ENCODE measurements at regions not wholly inside any gene's neighbourhood (a gene's known extent, or its start where the extent isn't known, plus 50 kb on each side); places are given as distances from the start of the nearest gene placed in this dataset.
A peak's percentile ranks its signal among the peaks of the same experiment; 100 is the strongest.

GRCh38 chr16:72388007-72388406, 216.1 kb upstream of the PMFBP1 start:
- Mint-ChIP-seq H3K27me3 (ENCODE audit: insufficient read depth) (no peaks in the 10 kb centered on the region; the same call in 1 of the 2 replicates), H3K27ac (no peak overlapping the region), H3K4me3 (no peak overlapping the region), H3K36me3 (ENCODE audit: low read depth) (peaks cover 20% of the 10 kb centered on the region), H3K9me3 (peaks cover 11% of the 10 kb centered on the region; the same call in 1 of the 2 replicates), H3K4me1 (ENCODE audit: low read depth) (no peaks in the 10 kb centered on the region)
- TF ChIP-seq, protein P1, sequence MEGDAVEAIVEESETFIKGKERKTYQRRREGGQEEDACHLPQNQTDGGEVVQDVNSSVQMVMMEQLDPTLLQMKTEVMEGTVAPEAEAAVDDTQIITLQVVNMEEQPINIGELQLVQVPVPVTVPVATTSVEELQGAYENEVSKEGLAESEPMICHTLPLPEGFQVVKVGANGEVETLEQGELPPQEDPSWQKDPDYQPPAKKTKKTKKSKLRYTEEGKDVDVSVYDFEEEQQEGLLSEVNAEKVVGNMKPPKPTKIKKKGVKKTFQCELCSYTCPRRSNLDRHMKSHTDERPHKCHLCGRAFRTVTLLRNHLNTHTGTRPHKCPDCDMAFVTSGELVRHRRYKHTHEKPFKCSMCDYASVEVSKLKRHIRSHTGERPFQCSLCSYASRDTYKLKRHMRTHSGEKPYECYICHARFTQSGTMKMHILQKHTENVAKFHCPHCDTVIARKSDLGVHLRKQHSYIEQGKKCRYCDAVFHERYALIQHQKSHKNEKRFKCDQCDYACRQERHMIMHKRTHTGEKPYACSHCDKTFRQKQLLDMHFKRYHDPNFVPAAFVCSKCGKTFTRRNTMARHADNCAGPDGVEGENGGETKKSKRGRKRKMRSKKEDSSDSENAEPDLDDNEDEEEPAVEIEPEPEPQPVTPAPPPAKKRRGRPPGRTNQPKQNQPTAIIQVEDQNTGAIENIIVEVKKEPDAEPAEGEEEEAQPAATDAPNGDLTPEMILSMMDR (IDR thresholded peaks at IDR 0.05), result no peak
- DNase-seq, result no peak

DNA sequence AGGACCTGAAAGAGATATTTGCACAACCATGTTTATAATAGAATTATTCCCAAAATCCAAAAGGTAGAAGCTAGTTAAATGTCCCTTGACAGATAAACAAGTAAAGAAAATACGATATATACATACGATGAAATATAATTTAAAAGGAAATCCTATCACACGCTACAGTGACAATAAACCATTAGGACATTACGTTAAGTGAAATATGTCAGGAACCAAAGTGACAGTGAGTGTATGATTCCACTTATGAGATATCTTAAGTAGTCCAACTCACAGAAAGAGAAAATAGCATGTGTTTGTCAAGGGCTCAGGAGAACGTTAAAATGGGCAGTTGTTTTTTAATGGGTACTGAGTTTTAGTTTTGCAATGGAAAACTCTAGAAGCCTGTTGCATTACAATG, 212.7 kb upstream of the PMFBP1 start:
- DNase-seq, result no peak
- Mint-ChIP-seq H3K27ac (no peak overlapping the region), H3K27me3 (ENCODE audit: insufficient read depth) (no peaks in the 10 kb centered on the region; the same call in 1 of the 2 replicates), H3K4me3 (no peak overlapping the region), H3K4me1 (ENCODE audit: low read depth) (peaks cover 8% of the 10 kb centered on the region), H3K36me3 (ENCODE audit: low read depth) (peaks cover 27% of the 10 kb centered on the region), H3K9me3 (peaks cover 11% of the 10 kb centered on the region; the same call in 1 of the 2 replicates)
- TF ChIP-seq, protein P1 (IDR thresholded peaks at IDR 0.05), result no peak

DNA sequence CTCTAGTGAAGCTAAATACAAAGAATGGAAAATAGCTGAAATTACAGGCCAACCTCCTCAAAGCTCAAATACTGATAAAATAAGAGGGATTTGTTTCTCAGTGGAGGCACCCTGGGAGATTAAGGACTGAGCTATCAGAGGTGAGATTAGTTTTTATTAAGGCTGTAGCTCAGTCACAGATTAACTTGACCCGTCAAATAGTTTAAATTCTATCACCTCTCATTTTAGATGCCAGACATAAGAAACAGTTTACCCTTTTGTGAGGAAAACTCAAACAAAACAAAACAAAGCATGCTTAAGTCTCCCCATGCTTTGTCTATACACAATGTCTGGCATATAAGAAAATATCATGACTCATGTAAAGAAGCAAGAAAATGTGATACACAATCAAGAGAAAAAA, 208.3 kb upstream of the PMFBP1 start:
- TF ChIP-seq, protein P1 (IDR thresholded peaks at IDR 0.05), result no peak
- no peaks in the 10 kb centered on the region for H3K9me3 Mint-ChIP-seq
- DNase-seq, result no peak
- no peak overlapping the region for H3K27ac Mint-ChIP-seq
- H3K36me3 Mint-ChIP-seq (ENCODE audit: low read depth), result 0 out of 2 replicates have a peak, but pooled peaks cover 7% of the 10 kb centered on the region
- H3K4me1 Mint-ChIP-seq (ENCODE audit: low read depth), result peaks cover 8% of the 10 kb centered on the region
- H3K27me3 Mint-ChIP-seq (ENCODE audit: insufficient read depth), result no peaks in the 10 kb centered on the region
- no peak overlapping the region for H3K4me3 Mint-ChIP-seq

- TF ChIP-seq, protein P1 (IDR thresholded peaks at IDR 0.05), result no peak
- Mint-ChIP-seq H3K4me1 (ENCODE audit: low read depth) (peaks cover 17% of the 10 kb centered on the region), H3K36me3 (ENCODE audit: low read depth) (no peaks in the 10 kb centered on the region), H3K27me3 (ENCODE audit: insufficient read depth) (peaks cover 2% of the 10 kb centered on the region; the same call in 1 of the 2 replicates), H3K27ac (no peak overlapping the region), H3K4me3 (no peak overlapping the region), H3K9me3 (no peaks in the 10 kb centered on the region)
- no peak for DNase-seq
These were observed 201.2 kb upstream of the PMFBP1 start for GRCh38 chr16:72373201-72373600.

DNA sequence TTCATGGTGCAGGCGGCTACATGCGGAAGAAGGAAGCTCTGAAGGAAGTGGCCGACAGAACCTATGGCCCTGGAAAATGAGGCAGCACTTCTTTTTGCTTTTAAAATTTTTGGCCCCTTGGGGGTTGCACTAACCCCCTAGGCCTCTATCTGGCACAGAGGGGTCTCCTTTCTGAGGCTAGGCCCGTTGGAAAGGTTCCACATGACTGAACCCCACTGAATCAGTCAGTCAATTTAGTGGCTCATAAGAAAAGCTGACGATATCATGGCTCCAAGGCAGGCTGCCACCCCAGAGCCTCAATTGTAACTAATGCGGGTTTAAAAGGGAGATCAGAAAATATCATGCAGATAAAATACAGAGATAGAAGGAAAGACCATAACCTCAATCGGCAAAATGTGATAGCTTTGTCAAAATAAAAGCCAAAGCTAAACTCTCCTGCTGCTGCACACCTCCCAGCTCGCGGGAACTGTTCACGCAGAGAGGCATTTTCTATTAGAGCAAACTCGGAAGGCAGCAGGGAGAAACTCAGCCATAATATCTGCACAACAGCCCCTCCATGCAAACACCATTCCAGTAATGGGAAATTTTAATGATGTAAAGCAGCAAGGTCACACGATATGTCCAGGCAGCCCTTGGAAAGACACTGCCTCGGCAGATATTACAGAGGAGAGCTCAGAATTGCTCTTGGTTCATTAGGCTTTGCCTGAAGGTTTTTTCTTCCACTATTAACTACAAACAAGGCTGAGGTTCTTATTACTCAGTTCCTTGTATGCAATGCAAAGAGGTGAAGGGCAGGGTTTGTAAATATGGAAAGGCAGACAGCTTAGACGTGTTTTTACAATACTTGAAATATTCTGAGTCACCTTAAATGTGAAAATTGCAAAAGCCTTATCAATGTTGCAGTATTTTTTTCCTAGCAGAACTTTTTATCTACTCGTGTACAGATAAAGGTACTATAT, 200.4 kb upstream of the PMFBP1 start:
- Mint-ChIP-seq H3K27ac (peak overlapping the region; percentile 81), H3K4me3 (no peak overlapping the region), H3K27me3 (ENCODE audit: insufficient read depth) (peaks cover 2% of the 10 kb centered on the region; the same call in 1 of the 2 replicates), H3K9me3 (peaks cover 3% of the 10 kb centered on the region), H3K36me3 (ENCODE audit: low read depth) (peaks cover 7% of the 10 kb centered on the region; the same call in 1 of the 2 replicates), H3K4me1 (ENCODE audit: low read depth) (peaks cover 24% of the 10 kb centered on the region)
- DNase-seq, result no peak
- TF ChIP-seq, protein P1 (IDR thresholded peaks at IDR 0.05), result no peak

Measured in HFFc6 (cell line).